Hepatocyte (in vitro differentiated cells): ENCODE measurements at regions not wholly inside any gene's neighbourhood (a gene's known extent, or its start where the extent isn't known, plus 50 kb on each side); places are given as distances from the start of the nearest gene placed in this dataset.

Experiments
- CTCF ChIP-seq: fragments of 200-600 bp; sonication (generic); IDR thresholded peaks from 2 replicates; pipeline ENCODE4 v1.5.1; 2016; ENCODE audit warnings: antibody characterized with exemption, mild to moderate bottlenecking; ENCODE audit not compliant: poor library complexity
- EZH2 ChIP-seq: fragments of 200-600 bp; sonication (generic); IDR thresholded peaks from 2 replicates; pipeline ENCODE4 v1.6.1; 2016; ENCODE audit warnings: antibody characterized with exemption, mild to moderate bottlenecking, borderline replicate concordance
- EZH2phosphoT487 ChIP-seq: fragments of 200-600 bp; sonication (generic); IDR thresholded peaks from one replicate; pipeline ENCODE4 v1.6.1; 2018; ENCODE audit warnings: antibody characterized with exemption, mild to moderate bottlenecking, low read depth, moderate library complexity; ENCODE audit not compliant: unreplicated experiment, severe bottlenecking

GRCh38 chr2:239590276-239590675 is 189.5 kb upstream of the HDAC4 start:
- TF ChIP-seq CTCF (no peak), EZH2phosphoT487 (no peak), EZH2 (no peak)
